ENCODE measurements at regions not wholly inside any gene's neighbourhood (a gene's known extent, or its start where the extent isn't known, plus 50 kb on each side); places are given as distances from the start of the nearest gene placed in this dataset.

GRCh38 chr7:96547371-96547811 is 162.3 kb downstream of the SEM1 start:
- TF ChIP-seq CTCF (conservative IDR thresholded peaks at IDR 0.05; ENCODE audit: low read depth, low read length) (no peak), EZH2 (IDR thresholded peaks at IDR 0.05; ENCODE audit: borderline replicate concordance, low read depth, low read length, poor library complexity, severe bottlenecking) (no peak)

Measured in A673 (cell line).